Activated CD4-positive, CD25-positive, alpha-beta regulatory T cell treated with anti-CD3 and anti-CD28 coated beads, Interleukin-2, amount 50 U/mL, for 16 hours (primary cell): ENCODE measurements at regions not wholly inside any gene's neighbourhood (a gene's known extent, or its start where the extent isn't known, plus 50 kb on each side); places are given as distances from the start of the nearest gene placed in this dataset.

Experiments used
- DNase-seq: peaks from one replicate; pipeline ENCODE4 v3.0.0-alpha.2; 2020; ENCODE audit warnings: low read depth, low spot score

DNA sequence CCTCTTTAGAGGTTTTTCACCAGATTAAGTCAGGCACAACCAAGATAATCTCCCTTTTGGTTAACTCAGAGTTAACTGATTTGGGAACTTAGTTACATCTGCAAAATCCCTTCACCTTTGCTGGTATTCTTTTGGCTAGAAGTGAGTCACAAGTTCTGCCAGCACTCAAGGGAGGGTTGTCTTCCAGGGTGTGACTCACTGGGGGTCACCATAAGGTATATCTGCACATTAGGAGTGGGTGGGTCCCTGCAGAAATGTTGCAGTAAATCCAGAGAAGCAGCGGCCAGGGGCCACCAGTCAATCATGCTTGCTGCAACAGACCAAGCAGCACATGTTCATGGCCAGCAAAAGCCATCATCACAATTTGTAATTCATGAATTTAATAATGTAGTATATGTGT is 59.8 kb upstream of the MAML3 start:
- DNase-seq, result no peak

DNA sequence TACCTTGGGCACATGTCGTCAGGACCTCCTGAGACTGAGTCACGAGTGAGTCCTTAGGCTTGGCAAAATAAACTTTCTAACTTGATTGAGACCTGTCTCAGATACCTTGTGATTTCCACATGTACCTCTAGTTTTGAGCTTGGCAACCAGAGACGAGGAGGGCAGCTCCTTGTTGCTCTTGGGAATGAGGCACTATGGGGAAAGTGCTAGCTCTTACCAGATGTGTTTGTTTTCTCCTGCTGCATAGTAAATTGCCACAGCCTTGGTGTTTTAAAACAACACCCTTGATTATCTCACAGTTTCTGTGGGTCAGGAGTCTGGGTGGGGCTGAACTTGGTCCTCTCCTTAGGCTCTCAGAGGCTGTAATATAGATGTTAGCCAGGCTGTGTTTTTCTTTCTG is 59.1 kb upstream of the MAML3 start:
- DNase-seq, result no peak

GRCh38 chr4:140212646-140213045 is 58.7 kb upstream of the MAML3 start:
- no peak for DNase-seq

DNA sequence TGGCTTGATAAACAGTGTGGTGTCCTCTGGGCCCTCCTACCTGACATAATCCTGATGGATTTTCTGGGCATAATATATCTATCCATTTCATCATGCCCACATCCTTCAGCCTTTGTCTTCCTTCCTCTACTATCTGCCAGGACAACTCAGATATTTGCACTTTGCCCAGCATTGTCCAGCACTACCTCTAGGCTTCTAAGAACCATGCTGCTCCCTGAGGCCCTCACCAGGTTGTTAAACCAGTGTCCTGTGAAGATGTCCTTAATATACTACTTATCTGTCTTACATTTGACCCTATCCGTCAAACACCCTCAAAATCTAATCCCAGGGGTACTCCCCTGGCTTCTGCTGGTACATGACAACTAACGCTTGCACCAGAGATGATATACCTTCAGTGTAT is 58.2 kb upstream of the MAML3 start:
- DNase-seq, result no peak

DNA sequence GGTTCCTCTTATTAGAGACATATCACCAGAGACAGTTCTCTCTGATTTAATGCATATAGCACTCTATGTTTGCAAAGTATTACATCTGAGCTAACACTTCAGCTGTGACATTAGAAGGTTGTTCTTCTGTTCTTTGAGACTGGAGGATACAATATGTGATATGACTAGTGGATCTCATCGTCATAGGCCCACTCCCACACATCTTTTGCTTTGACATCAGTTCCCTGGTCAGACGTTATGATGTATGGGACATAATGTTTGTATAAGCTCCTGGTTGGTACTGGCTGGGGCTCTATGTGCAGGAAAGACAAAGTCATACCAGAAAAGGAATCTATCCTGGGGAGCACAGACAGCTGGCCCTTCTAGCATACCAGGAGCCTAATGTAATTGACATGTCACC is 57.7 kb upstream of the MAML3 start:
- no peak for DNase-seq

GRCh38 chr4:140211161-140211560 is 57.2 kb upstream of the MAML3 start:
- DNase-seq, result no peak

DNA sequence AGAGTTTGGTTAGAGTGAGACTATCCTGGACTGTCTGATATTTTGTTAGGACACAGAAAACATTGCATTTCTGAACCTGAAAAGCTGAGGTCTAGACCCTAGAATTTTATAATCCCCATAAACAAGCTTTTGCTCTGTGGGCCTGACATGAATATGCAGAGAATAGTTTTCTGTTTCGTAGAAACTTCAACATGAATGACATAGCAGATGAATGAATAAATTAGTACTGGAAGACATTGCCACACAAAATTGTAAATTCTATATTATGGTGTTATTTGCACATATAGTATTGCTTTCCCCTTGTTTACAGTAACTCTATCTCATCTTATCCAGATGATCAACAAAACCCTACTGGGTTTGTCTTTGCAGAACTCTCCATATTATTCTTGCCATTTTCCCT is 54.9 kb upstream of the MAML3 start:
- DNase-seq, result no peak
